ENCODE measurements at regions not wholly inside any gene's neighbourhood (a gene's known extent, or its start where the extent isn't known, plus 50 kb on each side); places are given as distances from the start of the nearest gene placed in this dataset.

DNA sequence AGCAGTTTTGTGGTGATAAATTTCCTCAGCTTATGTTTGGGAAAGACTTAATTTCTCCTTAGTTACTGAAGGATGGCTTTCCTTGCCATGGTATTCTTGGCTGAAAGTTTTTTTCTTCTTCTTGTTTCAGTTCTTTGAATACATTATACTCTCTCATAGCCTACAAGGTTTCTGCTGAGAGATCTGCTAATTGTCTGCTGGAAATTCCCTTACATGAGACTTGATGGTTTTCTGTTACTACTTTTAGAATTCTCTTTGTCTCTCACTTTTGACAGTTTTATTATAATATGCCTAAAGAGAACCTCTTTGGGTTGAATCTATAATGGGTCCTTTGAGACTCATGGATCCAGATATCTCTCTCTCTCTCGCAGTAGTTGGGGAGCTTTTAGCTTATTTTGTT lies 693.6 kb downstream of the PRELID2 start:
- Histone ChIP-seq H3K27ac (replicated peaks) (no peak overlapping the region), H3K27me3 (ENCODE audit: insufficient read depth, poor library complexity, severe bottlenecking) (no peaks in the 10 kb centered on the region), H3K4me3 (replicated peaks; ENCODE audit: insufficient read depth, low read length) (no peak overlapping the region)
- TF ChIP-seq, protein P1, sequence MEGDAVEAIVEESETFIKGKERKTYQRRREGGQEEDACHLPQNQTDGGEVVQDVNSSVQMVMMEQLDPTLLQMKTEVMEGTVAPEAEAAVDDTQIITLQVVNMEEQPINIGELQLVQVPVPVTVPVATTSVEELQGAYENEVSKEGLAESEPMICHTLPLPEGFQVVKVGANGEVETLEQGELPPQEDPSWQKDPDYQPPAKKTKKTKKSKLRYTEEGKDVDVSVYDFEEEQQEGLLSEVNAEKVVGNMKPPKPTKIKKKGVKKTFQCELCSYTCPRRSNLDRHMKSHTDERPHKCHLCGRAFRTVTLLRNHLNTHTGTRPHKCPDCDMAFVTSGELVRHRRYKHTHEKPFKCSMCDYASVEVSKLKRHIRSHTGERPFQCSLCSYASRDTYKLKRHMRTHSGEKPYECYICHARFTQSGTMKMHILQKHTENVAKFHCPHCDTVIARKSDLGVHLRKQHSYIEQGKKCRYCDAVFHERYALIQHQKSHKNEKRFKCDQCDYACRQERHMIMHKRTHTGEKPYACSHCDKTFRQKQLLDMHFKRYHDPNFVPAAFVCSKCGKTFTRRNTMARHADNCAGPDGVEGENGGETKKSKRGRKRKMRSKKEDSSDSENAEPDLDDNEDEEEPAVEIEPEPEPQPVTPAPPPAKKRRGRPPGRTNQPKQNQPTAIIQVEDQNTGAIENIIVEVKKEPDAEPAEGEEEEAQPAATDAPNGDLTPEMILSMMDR (IDR thresholded peaks at IDR 0.05; ENCODE audit: insufficient read depth, low read length): no peak
- TF ChIP-seq POLR2AphosphoS5 (IDR thresholded peaks at IDR 0.05; ENCODE audit: low read depth) (no peak), GABPA (IDR thresholded peaks at IDR 0.05; ENCODE audit: low read depth) (no peak)
- DNase-seq (ENCODE audit: low read depth in 1 of 2, low spot score in 1 of 2): no peak

DNA sequence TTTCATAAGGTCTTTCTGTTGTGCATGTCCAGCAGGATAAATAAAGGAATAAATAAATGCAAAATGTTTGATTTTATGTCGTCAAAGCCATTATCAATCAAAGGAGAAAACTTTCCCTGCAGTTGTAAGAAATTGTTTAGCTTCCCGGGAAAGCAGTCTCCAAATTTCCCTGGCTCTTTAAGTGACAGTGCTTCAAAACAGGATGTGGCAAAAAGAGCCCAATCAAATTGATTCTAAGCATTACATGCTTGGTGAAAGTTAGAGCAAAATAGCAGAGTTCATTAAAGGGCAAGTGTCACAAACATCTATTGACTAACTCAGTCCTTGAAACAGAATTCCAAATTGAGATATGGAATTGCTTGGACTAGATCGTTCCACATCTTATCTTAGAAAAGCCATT lies 704.1 kb downstream of the PRELID2 start:
- DNase-seq (ENCODE audit: low read depth in 1 of 2, low spot score in 1 of 2): no peak

DNA sequence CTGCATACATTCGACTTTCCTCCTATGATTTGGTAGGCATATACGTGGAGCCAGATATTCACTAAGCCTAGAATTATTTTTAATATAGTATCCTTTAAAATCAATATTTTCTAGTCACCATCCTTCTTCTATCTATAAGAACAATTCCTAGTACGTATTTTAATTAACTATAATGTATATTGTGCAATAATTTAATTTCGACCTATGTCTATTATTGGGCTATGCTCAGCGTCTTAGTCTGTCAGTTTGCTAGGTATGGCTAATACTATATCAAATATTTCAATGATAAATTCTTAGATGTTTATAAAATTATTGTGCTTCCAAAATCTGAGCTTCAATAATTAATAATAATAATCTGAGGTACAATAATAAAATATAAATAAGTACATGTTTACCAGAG lies 705.3 kb downstream of the PRELID2 start:
- Histone ChIP-seq H3K4me3 (replicated peaks; ENCODE audit: insufficient read depth, low read length) (no peak overlapping the region), H3K27me3 (ENCODE audit: insufficient read depth, poor library complexity, severe bottlenecking) (no peaks in the 10 kb centered on the region), H3K27ac (replicated peaks) (no peak overlapping the region)
- DNase-seq (ENCODE audit: low read depth in 1 of 2, low spot score in 1 of 2): no peak
- TF ChIP-seq GABPA (IDR thresholded peaks at IDR 0.05; ENCODE audit: low read depth) (no peak), SPI1 (IDR thresholded peaks at IDR 0.05; ENCODE audit: borderline replicate concordance, low read depth) (no peak)

More for the DNA sequence above, 704.1 kb downstream of the PRELID2 start:
- no peak for TF ChIP-seq POLR2AphosphoS5 (IDR thresholded peaks at IDR 0.05; ENCODE audit: low read depth)
- Histone ChIP-seq H3K27me3 (ENCODE audit: insufficient read depth, poor library complexity, severe bottlenecking) (no peaks in the 10 kb centered on the region), H3K27ac (replicated peaks) (no peak overlapping the region), H3K4me3 (replicated peaks; ENCODE audit: insufficient read depth, low read length) (no peak overlapping the region)

- H3K27me3 ChIP-seq (ENCODE audit: insufficient read depth, poor library complexity, severe bottlenecking): no peaks in the 10 kb centered on the region
- no peak overlapping the region for H3K4me3 ChIP-seq (replicated peaks; ENCODE audit: insufficient read depth, low read length)
- no peak overlapping the region for H3K27ac ChIP-seq (replicated peaks)
- DNase-seq (ENCODE audit: low read depth in 1 of 2, low spot score in 1 of 2): no peak
- no peak for TF ChIP-seq POLR2AphosphoS5 (IDR thresholded peaks at IDR 0.05; ENCODE audit: low read depth)
Observed at GRCh38 chr5:145124806-145125205, 710.3 kb downstream of the PRELID2 start.

GRCh38 chr5:145118611-145119010 lies 716.5 kb downstream of the PRELID2 start:
- TF ChIP-seq, protein P1 (IDR thresholded peaks at IDR 0.05; ENCODE audit: insufficient read depth, low read length): no peak
- no peak for TF ChIP-seq SPI1 (IDR thresholded peaks at IDR 0.05; ENCODE audit: borderline replicate concordance, low read depth)
- TF ChIP-seq GABPA (IDR thresholded peaks at IDR 0.05; ENCODE audit: low read depth): no peak
- Histone ChIP-seq H3K4me3 (replicated peaks; ENCODE audit: insufficient read depth, low read length) (no peak overlapping the region), H3K27ac (replicated peaks) (no peak overlapping the region), H3K27me3 (ENCODE audit: insufficient read depth, poor library complexity, severe bottlenecking) (no peaks in the 10 kb centered on the region)
- DNase-seq (ENCODE audit: low read depth in 1 of 2, low spot score in 1 of 2): no peak

DNA sequence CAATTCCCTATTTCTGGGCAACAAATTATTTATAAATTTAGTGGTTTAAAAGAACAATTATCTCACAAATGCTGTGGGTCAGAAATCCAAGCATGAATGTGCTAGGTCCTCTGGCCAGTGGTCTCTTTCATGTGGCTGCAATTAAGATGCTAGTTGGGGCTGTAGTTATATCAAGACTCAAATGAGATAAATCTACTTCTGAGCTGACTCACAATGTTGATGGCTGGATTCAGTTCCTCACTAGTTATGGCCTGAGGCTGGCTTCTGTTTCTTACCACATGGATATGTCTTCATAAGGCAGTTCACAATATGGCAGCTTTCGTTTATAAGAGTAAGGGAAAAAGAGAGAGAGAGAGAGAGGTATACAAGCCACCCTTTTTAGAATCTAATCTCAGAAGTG lies 717.0 kb downstream of the PRELID2 start:
- TF ChIP-seq, protein P1 (IDR thresholded peaks at IDR 0.05; ENCODE audit: insufficient read depth, low read length): no peak
- TF ChIP-seq POLR2AphosphoS5 (IDR thresholded peaks at IDR 0.05; ENCODE audit: low read depth) (no peak), SPI1 (IDR thresholded peaks at IDR 0.05; ENCODE audit: borderline replicate concordance, low read depth) (no peak)
- TF ChIP-seq, protein P2, sequence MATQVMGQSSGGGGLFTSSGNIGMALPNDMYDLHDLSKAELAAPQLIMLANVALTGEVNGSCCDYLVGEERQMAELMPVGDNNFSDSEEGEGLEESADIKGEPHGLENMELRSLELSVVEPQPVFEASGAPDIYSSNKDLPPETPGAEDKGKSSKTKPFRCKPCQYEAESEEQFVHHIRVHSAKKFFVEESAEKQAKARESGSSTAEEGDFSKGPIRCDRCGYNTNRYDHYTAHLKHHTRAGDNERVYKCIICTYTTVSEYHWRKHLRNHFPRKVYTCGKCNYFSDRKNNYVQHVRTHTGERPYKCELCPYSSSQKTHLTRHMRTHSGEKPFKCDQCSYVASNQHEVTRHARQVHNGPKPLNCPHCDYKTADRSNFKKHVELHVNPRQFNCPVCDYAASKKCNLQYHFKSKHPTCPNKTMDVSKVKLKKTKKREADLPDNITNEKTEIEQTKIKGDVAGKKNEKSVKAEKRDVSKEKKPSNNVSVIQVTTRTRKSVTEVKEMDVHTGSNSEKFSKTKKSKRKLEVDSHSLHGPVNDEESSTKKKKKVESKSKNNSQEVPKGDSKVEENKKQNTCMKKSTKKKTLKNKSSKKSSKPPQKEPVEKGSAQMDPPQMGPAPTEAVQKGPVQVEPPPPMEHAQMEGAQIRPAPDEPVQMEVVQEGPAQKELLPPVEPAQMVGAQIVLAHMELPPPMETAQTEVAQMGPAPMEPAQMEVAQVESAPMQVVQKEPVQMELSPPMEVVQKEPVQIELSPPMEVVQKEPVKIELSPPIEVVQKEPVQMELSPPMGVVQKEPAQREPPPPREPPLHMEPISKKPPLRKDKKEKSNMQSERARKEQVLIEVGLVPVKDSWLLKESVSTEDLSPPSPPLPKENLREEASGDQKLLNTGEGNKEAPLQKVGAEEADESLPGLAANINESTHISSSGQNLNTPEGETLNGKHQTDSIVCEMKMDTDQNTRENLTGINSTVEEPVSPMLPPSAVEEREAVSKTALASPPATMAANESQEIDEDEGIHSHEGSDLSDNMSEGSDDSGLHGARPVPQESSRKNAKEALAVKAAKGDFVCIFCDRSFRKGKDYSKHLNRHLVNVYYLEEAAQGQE (IDR thresholded peaks at IDR 0.05; ENCODE audit: insufficient replicate concordance, low read depth): no peak
- Histone ChIP-seq H3K27ac (replicated peaks) (no peak overlapping the region), H3K27me3 (ENCODE audit: insufficient read depth, poor library complexity, severe bottlenecking) (no peaks in the 10 kb centered on the region), H3K4me3 (replicated peaks; ENCODE audit: insufficient read depth, low read length) (no peak overlapping the region)
- no peak for DNase-seq (ENCODE audit: low read depth in 1 of 2, low spot score in 1 of 2)
